HCT116 (cell line): ENCODE measurements at regions not wholly inside any gene's neighbourhood (a gene's known extent, or its start where the extent isn't known, plus 50 kb on each side); places are given as distances from the start of the nearest gene placed in this dataset.

Experiments used
- ATAC-seq: fragments of 200-7000 bp; cut with Tn5 transposase; 2 replicates; pipeline ENCODE4 v1.9.1; 2020; ENCODE audit warnings: mild to moderate bottlenecking, moderate library complexity
- BruUV-seq: library from RNA; stranded (reverse); fragments of 400-500 nt; replicated peaks from 2 replicates; lab custom pipeline; 2021; lab: Mats Ljungman, UMichigan
- CTCF ChIA-PET: fragments of 300-600 bp; sonication (Branson Sonifier 250); formaldehyde crosslinking; loops from one replicate; lab custom pipeline; 2021; ENCODE audit warnings: antibody characterized with exemption; lab: Charles Lee
- POLR2A ChIA-PET: fragments of 300-600, 350-600 bp; sonication (Branson Sonifier 250); formaldehyde crosslinking; loops from one replicate; lab custom pipeline; 2021; ENCODE audit warnings: antibody characterized with exemption; lab: Charles Lee
- RAD21 ChIA-PET, 2 experiments: fragments of 300-600 bp; sonication (Branson Sonifier 250); formaldehyde crosslinking; loops; one replicate each; lab custom pipeline; 2023; ENCODE audit warnings: low total read pairs in 2 of 2; ENCODE audit not compliant: uncharacterized antibody in 2 of 2, unreplicated experiment in 2 of 2, low non-redundant PET in 1 of 2; lab: Charles Lee
- DNase-seq: peaks from one replicate; pipeline ENCODE4 v3.0.0-alpha.2; 2010; ENCODE audit warnings: low read depth, low spot score
- H2AFZ ChIP-seq: fragments of 200-600 bp; shearing (Covaris generic), sonication (generic); 2 replicates; pipeline ENCODE4 v1.6.1; 2017; ENCODE audit warnings: low read depth, mixed run types, mixed read lengths, antibody characterized with exemption, low read length; ENCODE audit not compliant: poor library complexity, severe bottlenecking
- H3K27ac ChIP-seq: 2 replicates; pipeline ENCODE4 v1.5.1; 2012; ENCODE audit warnings: low read depth, low read length
- H3K27me3 ChIP-seq: fragments of 200-600 bp; sonication (generic); 2 replicates; pipeline ENCODE4 v1.6.1; 2016; ENCODE audit warnings: mixed run types, low read length, mixed read lengths; ENCODE audit not compliant: insufficient read depth
- H3K36me3 ChIP-seq, 2 experiments: fragments of 200-500 bp in 1 of 2; fragments of 200-600 bp in 1 of 2; sonication (Bioruptor generic) in 1 of 2; sonication (generic) in 1 of 2; 2 replicates each; pipeline versions ENCODE4 v1.5.1 to v1.6.1; 2014 to 2016; ENCODE audit warnings: low read length in 2 of 2, inconsistent platforms in 1 of 2, mixed read lengths in 1 of 2, mixed run types in 1 of 2; ENCODE audit not compliant: insufficient read depth in 2 of 2, control insufficient read depth in 1 of 2
- H3K4me1 ChIP-seq, 2 experiments: fragments of 200-600 bp in 1 of 2; sonication (generic) in 1 of 2; 2 replicates each; pipeline versions ENCODE4 v1.5.1 to v1.6.1; 2012 to 2017; ENCODE audit warnings: low read length in 2 of 2, inconsistent platforms in 1 of 2, mild to moderate bottlenecking in 1 of 2, mixed read lengths in 1 of 2, mixed run types in 1 of 2, moderate library complexity in 1 of 2; ENCODE audit not compliant: insufficient read depth in 2 of 2, control insufficient read depth in 1 of 2
- H3K4me2 ChIP-seq: fragments of 200-600 bp; sonication (generic); 2 replicates; pipeline ENCODE4 v1.6.1; 2017; ENCODE audit warnings: mixed run types, low read length, mixed read lengths
- H3K4me3 ChIP-seq, 2 experiments: fragments of 200-600 bp in 1 of 2; sonication (generic) in 1 of 2; replicated peaks in 1 of 2; 2 replicates each; pipeline ENCODE4 v1.5.1; 2011 to 2016; ENCODE audit warnings: low read length in 2 of 2, control low read depth in 1 of 2, low read depth in 1 of 2, mild to moderate bottlenecking in 1 of 2, mixed read lengths in 1 of 2, mixed run types in 1 of 2
- H3K79me2 ChIP-seq: fragments of 200-600 bp; sonication (generic); 2 replicates; pipeline ENCODE4 v1.6.1; 2017; ENCODE audit warnings: mild to moderate bottlenecking, mixed run types, low read length, moderate library complexity, mixed read lengths; ENCODE audit not compliant: insufficient read depth
- H3K9ac ChIP-seq: fragments of 200-600 bp; sonication (generic); 2 replicates; pipeline ENCODE4 v1.6.1; 2016; ENCODE audit warnings: low read length, mixed read lengths
- H3K9me2 ChIP-seq: fragments of 200-600 bp; sonication (generic), shearing (Covaris generic); 2 replicates; pipeline ENCODE4 v1.6.1; 2017; ENCODE audit warnings: mixed run types, mild to moderate bottlenecking, moderate library complexity; ENCODE audit not compliant: insufficient read depth
- H3K9me3 ChIP-seq, 2 experiments: fragments of 200-500 bp in 1 of 2; fragments of 200-600 bp in 1 of 2; sonication (Bioruptor generic) in 1 of 2; sonication (generic) in 1 of 2; 2 replicates each; pipeline ENCODE4 v1.6.1; 2014 to 2017; ENCODE audit warnings: low read length in 2 of 2, mixed read lengths in 2 of 2, inconsistent platforms in 1 of 2, low read depth in 1 of 2, mild to moderate bottlenecking in 1 of 2, mixed run types in 1 of 2, moderate library complexity in 1 of 2; ENCODE audit not compliant: control insufficient read depth in 1 of 2, insufficient read depth in 1 of 2
- H4K20me1 ChIP-seq: fragments of 200-600 bp; sonication (generic), shearing (Covaris generic); 2 replicates; pipeline ENCODE4 v1.6.1; 2017; ENCODE audit warnings: mixed run types, mild to moderate bottlenecking, moderate library complexity; ENCODE audit not compliant: insufficient read depth
- CBX3 ChIP-seq: IDR thresholded peaks from 2 replicates; pipeline ENCODE4 v1.6.1; 2012; ENCODE audit warnings: low read depth
- EZH2 ChIP-seq: fragments of 200-600 bp; sonication (generic); IDR thresholded peaks from 2 replicates; pipeline ENCODE4 v1.6.1; 2017; ENCODE audit warnings: antibody characterized with exemption, mixed run types
- POLR2A ChIP-seq: IDR thresholded peaks from 2 replicates; pipeline ENCODE4 v1.7.0; 2011; ENCODE audit warnings: borderline replicate concordance; ENCODE audit not compliant: insufficient read depth, insufficient read length; ENCODE audit errors: extremely low read depth
- POLR2AphosphoS5 ChIP-seq: IDR thresholded peaks from 2 replicates; pipeline ENCODE4 v1.6.1; 2011; ENCODE audit warnings: mild to moderate bottlenecking, low read depth, low read length, moderate library complexity
- SIN3A ChIP-seq: IDR thresholded peaks from 2 replicates; pipeline ENCODE4 v1.6.1; 2012; ENCODE audit warnings: low read depth
- TCF7L2 ChIP-seq: IDR thresholded peaks from 2 replicates; pipeline ENCODE4 v1.7.0; 2011; ENCODE audit warnings: borderline replicate concordance, inconsistent platforms; ENCODE audit not compliant: insufficient read depth, insufficient read length; ENCODE audit errors: extremely low read depth
- YY1 ChIP-seq: IDR thresholded peaks from 2 replicates; pipeline ENCODE4 v1.6.1; 2011; ENCODE audit warnings: low read length, low read depth, moderate library complexity, mild to moderate bottlenecking; ENCODE audit not compliant: insufficient replicate concordance; ENCODE audit errors: extremely low read depth
- ZFX ChIP-seq: fragments of 450-650 bp; IDR thresholded peaks from 2 replicates; pipeline ENCODE4 v1.6.1; 2017
- ZNF274 ChIP-seq: fragments of 200-500 bp; sonication (Bioruptor generic); IDR thresholded peaks from 2 replicates; pipeline ENCODE4 v1.6.1; 2014; ENCODE audit warnings: mild to moderate bottlenecking, low read depth, low read length, inconsistent platforms
- intact Hi-C: fragments of 100-400 bp; cut with micrococcal nuclease; formaldehyde crosslinking; loops from 2 replicates; pipeline ENCODE4 v1.10.0; 2022
- TF ChIP-seq, protein P1 (sequence below), 3 experiments: fragments of 200-600 bp in 1 of 3; sonication (generic) in 1 of 3; IDR thresholded peaks in 2 of 3; conservative IDR thresholded peaks in 1 of 3; 2 replicates each; pipeline ENCODE4 v1.5.1; 2012 to 2017; ENCODE audit warnings: low read depth in 2 of 3, low read length in 2 of 3, antibody characterized with exemption in 1 of 3, borderline replicate concordance in 1 of 3, control low read depth in 1 of 3, mild to moderate bottlenecking in 1 of 3, mixed read lengths in 1 of 3, mixed run types in 1 of 3, moderate library complexity in 1 of 3; ENCODE audit not compliant: insufficient read depth in 1 of 3

DNA sequence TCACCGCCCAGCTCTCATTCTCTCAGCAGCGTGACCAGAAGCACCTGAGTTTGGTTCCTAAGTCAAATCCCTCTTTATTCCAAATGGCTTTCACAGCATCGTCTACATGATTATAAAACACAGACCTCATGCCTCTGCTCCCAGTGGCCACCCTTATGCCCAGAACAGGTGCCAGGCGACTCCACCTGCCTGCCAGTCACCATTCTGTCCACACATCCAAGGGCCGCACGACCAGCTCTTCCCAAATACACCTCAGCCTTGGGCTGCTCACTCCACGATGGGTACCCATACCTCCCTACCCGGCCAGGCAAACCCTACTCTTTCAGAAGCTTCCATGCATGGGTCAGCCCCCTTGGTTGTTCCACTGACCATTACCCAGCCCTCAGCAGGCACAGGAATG, 851.6 kb upstream of the SALL3 start:
- DNase-seq (no peak), ATAC-seq (no peak)
- Histone ChIP-seq H4K20me1 (no peaks in the 10 kb centered on the region), H3K36me3 (no peaks in the 10 kb centered on the region), H3K9me3 (peaks cover 16 to 56% of the 10 kb centered on the region in 2 experiments; a peak in 2 of 4 replicates), H2AFZ (no peak overlapping the region), H3K4me3 (no peak overlapping the region), H3K79me2 (no peaks in the 10 kb centered on the region), H3K4me2 (no peak overlapping the region), H3K4me1 (no peaks in the 10 kb centered on the region), H3K9me2 (no peaks in the 10 kb centered on the region), H3K27ac (no peak overlapping the region), H3K27me3 (no peaks in the 10 kb centered on the region), H3K9ac (no peak overlapping the region)
- no peak for TF ChIP-seq TCF7L2
- intact Hi-C loops = no loop called here
- RAD21 ChIA-PET = no interaction called here
- CTCF ChIA-PET = no interaction called here
- BruUV-seq = no TSS peak
- POLR2A ChIA-PET = no interaction called here

DNA sequence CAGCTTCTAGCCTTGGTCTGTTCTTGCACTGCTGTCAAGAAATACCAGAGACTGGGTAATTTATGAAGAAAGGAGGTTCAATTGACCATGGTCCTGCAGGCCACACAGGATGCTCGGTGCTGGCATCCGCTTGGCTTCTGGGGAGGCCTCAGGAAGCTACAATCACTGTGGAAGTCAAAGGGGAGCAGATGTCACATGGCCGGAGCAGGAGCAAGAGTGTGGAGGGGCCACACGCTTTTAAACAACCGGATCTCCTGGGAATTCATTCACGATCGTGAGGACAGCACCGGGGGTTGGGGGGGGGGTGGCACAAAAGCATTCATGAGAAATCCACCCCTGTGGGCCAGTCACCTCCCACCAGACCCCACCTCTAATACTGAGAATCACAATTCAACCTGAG, 850.4 kb upstream of the SALL3 start:
- H3K4me2 ChIP-seq = no peak overlapping the region
- H3K9ac ChIP-seq = no peak overlapping the region
- TF ChIP-seq EZH2 = no peak
- no peak for TF ChIP-seq POLR2A
- TF ChIP-seq, protein P1, sequence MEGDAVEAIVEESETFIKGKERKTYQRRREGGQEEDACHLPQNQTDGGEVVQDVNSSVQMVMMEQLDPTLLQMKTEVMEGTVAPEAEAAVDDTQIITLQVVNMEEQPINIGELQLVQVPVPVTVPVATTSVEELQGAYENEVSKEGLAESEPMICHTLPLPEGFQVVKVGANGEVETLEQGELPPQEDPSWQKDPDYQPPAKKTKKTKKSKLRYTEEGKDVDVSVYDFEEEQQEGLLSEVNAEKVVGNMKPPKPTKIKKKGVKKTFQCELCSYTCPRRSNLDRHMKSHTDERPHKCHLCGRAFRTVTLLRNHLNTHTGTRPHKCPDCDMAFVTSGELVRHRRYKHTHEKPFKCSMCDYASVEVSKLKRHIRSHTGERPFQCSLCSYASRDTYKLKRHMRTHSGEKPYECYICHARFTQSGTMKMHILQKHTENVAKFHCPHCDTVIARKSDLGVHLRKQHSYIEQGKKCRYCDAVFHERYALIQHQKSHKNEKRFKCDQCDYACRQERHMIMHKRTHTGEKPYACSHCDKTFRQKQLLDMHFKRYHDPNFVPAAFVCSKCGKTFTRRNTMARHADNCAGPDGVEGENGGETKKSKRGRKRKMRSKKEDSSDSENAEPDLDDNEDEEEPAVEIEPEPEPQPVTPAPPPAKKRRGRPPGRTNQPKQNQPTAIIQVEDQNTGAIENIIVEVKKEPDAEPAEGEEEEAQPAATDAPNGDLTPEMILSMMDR (IDR thresholded peaks at IDR 0.05 in 2 of 3, conservative IDR thresholded peaks at IDR 0.05 in 1 of 3; ENCODE audit: borderline replicate concordance in 1 of 3, insufficient read depth in 1 of 3, low read depth in 2 of 3, low read length in 2 of 3) = no peak
- TF ChIP-seq ZFX = no peak
- no peak for TF ChIP-seq SIN3A
- no peak for TF ChIP-seq YY1
- no peak for TF ChIP-seq ZNF274
- TF ChIP-seq POLR2AphosphoS5 = no peak
- no peak for TF ChIP-seq CBX3
- TF ChIP-seq, all 23 proteins: peak for 0
- Histone ChIP-seq H3K9me3 (peaks cover 12 to 50% of the 10 kb centered on the region in 2 experiments; a peak in 2 of 4 replicates), H4K20me1 (no peaks in the 10 kb centered on the region), H3K9me2 (no peaks in the 10 kb centered on the region), H3K36me3 (no peaks in the 10 kb centered on the region), H3K27me3 (no peaks in the 10 kb centered on the region), H3K79me2 (no peaks in the 10 kb centered on the region), H3K4me3 (no peak overlapping the region), H3K27ac (no peak overlapping the region), H3K4me1 (no peaks in the 10 kb centered on the region), H2AFZ (no peak overlapping the region)
- intact Hi-C loops = no loop called here
- ATAC-seq = no peak
- ChIA-PET CTCF (no interaction called here), RAD21 (no interaction called here), POLR2A (no interaction called here)
- no peak for DNase-seq
- no TSS peak for BruUV-seq
